ENCODE measurements at regions not wholly inside any gene's neighbourhood (a gene's known extent, or its start where the extent isn't known, plus 50 kb on each side); places are given as distances from the start of the nearest gene placed in this dataset.

- H3K4me3 ChIP-seq (ENCODE audit: low read depth in 1 of 2, low read length in 1 of 2) = no peak overlapping the region
- no peaks in the 10 kb centered on the region for H3K36me3 ChIP-seq
- H3K27me3 ChIP-seq = no peaks in the 10 kb centered on the region
- no peaks in the 10 kb centered on the region for H3K4me1 ChIP-seq (ENCODE audit: control insufficient read depth in 1 of 2, insufficient read depth in 1 of 2, low read depth in 1 of 2, low read length in 1 of 2)
- TF ChIP-seq, protein P1, sequence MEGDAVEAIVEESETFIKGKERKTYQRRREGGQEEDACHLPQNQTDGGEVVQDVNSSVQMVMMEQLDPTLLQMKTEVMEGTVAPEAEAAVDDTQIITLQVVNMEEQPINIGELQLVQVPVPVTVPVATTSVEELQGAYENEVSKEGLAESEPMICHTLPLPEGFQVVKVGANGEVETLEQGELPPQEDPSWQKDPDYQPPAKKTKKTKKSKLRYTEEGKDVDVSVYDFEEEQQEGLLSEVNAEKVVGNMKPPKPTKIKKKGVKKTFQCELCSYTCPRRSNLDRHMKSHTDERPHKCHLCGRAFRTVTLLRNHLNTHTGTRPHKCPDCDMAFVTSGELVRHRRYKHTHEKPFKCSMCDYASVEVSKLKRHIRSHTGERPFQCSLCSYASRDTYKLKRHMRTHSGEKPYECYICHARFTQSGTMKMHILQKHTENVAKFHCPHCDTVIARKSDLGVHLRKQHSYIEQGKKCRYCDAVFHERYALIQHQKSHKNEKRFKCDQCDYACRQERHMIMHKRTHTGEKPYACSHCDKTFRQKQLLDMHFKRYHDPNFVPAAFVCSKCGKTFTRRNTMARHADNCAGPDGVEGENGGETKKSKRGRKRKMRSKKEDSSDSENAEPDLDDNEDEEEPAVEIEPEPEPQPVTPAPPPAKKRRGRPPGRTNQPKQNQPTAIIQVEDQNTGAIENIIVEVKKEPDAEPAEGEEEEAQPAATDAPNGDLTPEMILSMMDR (IDR thresholded peaks at IDR 0.05) = no peak
- no peak overlapping the region for H3K27ac ChIP-seq
- no peaks in the 10 kb centered on the region for H3K9me3 ChIP-seq
Measured at GRCh38 chr1:4033713-4034112, 133.6 kb upstream of the C1orf174 start.

DNA sequence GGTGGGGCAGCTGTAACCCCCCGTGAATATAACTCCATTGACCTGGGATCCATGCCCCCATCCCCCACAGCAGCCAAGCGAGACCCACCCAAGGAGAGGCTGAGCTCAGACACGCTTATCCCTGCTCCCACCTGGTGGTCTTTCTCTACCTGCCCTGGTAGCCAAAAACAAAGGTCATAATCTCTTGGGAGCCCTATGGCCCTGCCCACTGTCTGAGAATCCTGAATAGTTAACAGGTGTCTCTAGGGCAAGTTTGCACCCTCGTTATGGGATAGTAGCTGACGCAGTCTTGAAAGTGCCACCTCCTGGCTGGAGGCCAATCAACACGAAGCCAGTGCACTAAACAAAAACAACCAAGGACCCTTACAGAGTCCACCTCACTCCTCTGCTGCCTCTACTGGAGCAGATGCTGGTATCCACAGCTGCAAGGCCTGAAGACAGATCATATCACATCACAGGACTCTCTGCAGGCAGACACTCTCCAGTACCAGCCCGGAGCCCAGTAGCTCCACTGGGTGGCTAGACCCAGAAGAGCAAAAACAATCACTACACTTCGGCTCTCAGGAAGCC, 134.3 kb upstream of the C1orf174 start:
- H3K36me3 ChIP-seq = no peaks in the 10 kb centered on the region
- H3K4me1 ChIP-seq (ENCODE audit: control insufficient read depth in 1 of 2, insufficient read depth in 1 of 2, low read depth in 1 of 2, low read length in 1 of 2) = no peaks in the 10 kb centered on the region
- no peak overlapping the region for H3K4me3 ChIP-seq (ENCODE audit: low read depth in 1 of 2, low read length in 1 of 2)

GRCh38 chr1:4044967-4045366, 144.9 kb upstream of the C1orf174 start:
- H3K4me1 ChIP-seq (ENCODE audit: control insufficient read depth in 1 of 2, insufficient read depth in 1 of 2, low read depth in 1 of 2, low read length in 1 of 2) = no peaks in the 10 kb centered on the region
- TF ChIP-seq, protein P1 (IDR thresholded peaks at IDR 0.05) = no peak
- no peak overlapping the region for H3K27ac ChIP-seq
- H3K9me3 ChIP-seq = no peaks in the 10 kb centered on the region
- no peaks in the 10 kb centered on the region for H3K27me3 ChIP-seq
- H3K4me3 ChIP-seq (ENCODE audit: low read depth in 1 of 2, low read length in 1 of 2) = no peak overlapping the region
- H3K36me3 ChIP-seq = no peaks in the 10 kb centered on the region

More for the DNA sequence above, 134.3 kb upstream of the C1orf174 start:
- TF ChIP-seq, protein P1 (IDR thresholded peaks at IDR 0.05) = no peak
- Histone ChIP-seq H3K27me3 (no peaks in the 10 kb centered on the region), H3K27ac (no peak overlapping the region), H3K9me3 (no peaks in the 10 kb centered on the region)

- H3K27ac ChIP-seq = no peak overlapping the region
- no peaks in the 10 kb centered on the region for H3K4me1 ChIP-seq (ENCODE audit: control insufficient read depth in 1 of 2, insufficient read depth in 1 of 2, low read depth in 1 of 2, low read length in 1 of 2)
Measured at GRCh38 chr1:4045397-4046010, 145.4 kb upstream of the C1orf174 start.

DNA sequence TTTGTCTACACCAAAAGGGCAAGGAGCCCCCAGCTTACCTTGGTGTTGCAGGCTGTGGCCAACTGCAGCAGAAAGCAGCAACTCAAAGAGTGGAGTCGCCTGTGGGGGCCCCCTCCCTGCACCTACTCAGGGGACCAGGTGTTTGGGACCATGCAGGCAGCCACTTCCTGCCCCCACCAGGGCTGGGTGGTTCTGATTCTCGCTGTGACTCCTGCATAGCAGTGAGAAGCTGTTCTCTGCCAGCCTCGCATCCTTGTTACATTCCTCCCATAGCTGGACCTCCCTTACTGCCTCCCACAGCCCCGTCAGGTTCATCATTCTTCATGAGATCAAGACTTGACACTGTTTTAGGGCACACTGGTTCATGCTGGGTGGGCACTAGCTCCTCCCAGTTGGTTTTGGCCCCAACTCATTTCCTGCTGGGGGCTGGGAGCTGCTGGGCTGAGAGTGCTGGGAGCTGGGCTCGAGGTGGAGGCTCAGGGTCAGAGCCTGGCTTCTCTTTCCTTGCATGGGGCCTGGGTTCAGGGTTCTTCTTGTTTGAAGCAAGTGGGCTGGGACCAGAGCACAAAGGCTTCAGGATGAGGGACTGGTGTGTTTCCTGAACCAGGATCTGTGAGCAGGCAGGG, 146.9 kb upstream of the C1orf174 start:
- Histone ChIP-seq H3K4me1 (ENCODE audit: control insufficient read depth in 1 of 2, insufficient read depth in 1 of 2, low read depth in 1 of 2, low read length in 1 of 2) (no peaks in the 10 kb centered on the region), H3K27me3 (no peaks in the 10 kb centered on the region), H3K36me3 (no peaks in the 10 kb centered on the region), H3K4me3 (ENCODE audit: low read depth in 1 of 2, low read length in 1 of 2) (no peak overlapping the region), H3K27ac (no peak overlapping the region), H3K9me3 (no peaks in the 10 kb centered on the region)
- TF ChIP-seq, protein P1 (IDR thresholded peaks at IDR 0.05) = no peak

More at GRCh38 chr1:4045397-4046010, 145.4 kb upstream of the C1orf174 start:
- no peaks in the 10 kb centered on the region for H3K27me3 ChIP-seq
- H3K9me3 ChIP-seq = no peaks in the 10 kb centered on the region
- no peaks in the 10 kb centered on the region for H3K36me3 ChIP-seq
- no peak overlapping the region for H3K4me3 ChIP-seq (ENCODE audit: low read depth in 1 of 2, low read length in 1 of 2)
- TF ChIP-seq, protein P1 (IDR thresholded peaks at IDR 0.05) = no peak

All from neutrophil (primary cell).